Ammon's horn (tissue), 1 donor: ENCODE measurements at regions not wholly inside any gene's neighbourhood (a gene's known extent, or its start where the extent isn't known, plus 50 kb on each side); places are given as distances from the start of the nearest gene placed in this dataset.
"Not testable (repeated sequence)": the region's sequence is repeated elsewhere in the genome, so short reads cannot be mapped to it uniquely, and the experiment has no call there.

Experiments
- DNase-seq: peaks from one replicate; pipeline ENCODE4 v3.0.0-alpha.2; 2016; ENCODE audit warnings: low spot score

DNA sequence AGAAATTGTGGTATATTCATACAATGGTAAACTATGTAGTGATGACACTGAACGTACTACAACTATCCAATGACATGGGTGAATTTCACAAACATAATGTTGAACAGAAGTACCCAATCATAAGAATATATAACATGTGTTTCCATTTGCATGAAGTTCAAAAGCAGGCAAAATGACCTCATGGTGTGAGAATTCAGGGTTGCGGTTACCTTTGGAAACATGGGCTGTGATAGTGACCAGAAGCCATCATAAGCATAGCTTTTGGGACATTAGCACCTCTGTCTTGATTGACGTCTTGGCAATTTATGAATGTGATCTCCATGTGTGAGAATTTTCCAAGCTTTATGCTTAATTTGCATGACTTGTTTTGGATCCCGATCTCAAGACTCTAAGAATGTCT lies 500.1 kb upstream of the JAG1 start:
- no peak for DNase-seq

DNA sequence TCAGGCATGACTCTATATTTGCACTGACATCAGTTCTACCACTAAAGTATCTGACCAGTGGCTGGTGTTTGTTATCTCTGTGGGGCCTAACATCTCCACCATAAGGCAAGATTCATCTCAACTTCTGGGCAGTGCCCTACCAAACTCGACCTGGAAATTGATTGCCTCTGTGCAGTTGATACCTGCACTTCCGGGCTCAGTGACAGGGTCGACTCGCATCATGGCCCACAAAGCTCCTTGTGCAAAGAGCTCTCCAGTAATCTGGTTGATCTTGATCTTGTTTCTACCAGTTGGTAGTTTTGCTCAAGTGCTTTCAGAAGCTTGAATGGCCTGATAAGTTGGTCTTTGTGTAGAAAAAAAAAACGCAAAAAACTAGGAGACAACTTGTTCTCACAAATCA lies 501.1 kb upstream of the JAG1 start:
- no peak for DNase-seq

DNA sequence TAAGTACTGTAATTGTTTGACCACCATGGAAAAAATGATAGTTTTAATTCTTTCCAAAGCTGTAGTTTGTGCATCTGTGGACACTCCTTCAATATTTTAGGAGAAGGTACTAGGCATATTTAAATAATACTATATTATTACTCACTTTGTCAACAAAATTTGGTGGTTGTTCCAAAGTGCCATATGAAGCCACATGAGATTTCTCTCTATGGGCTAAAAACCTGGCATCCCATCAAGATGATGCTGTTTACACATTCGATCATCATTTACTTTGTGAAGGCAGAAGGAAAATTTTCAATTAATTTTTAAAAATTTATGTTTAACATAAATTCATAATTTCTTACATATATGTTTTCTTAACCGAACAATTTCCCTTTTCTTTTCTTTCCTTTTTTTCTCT lies 502.6 kb upstream of the JAG1 start:
- DNase-seq = no peak

DNA sequence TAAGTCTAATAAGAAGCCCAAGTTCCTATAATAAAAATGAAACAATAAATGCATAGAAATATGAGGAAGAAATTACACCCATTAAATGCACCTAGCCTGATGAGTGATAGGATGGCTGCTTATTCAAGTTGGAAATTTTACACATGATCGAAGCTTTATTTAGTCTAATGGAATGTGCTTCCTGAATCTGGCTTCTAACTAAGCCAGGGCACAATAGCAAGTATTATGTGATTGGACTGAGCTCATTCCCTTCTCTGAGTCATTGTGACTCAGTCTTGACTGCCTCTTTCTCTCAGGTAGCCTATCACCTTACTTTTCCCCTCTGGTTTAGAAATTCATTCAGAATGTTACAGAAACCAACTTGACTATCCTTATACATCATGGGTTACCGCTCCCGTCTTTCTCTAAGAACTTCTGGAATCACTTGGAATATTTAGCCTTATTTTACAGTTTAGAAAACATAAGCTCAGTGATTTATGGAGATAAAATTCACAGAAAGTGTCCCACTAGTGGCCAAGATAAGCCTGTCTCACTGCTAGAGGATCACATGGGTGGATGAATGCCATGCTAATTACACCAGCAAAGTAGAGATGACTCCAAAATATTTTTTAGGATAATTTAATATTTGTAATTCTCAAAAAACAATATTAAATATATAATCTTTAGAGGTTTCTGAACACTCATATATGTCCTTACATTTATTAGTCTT lies 505.3 kb upstream of the JAG1 start:
- DNase-seq = no peak

DNA sequence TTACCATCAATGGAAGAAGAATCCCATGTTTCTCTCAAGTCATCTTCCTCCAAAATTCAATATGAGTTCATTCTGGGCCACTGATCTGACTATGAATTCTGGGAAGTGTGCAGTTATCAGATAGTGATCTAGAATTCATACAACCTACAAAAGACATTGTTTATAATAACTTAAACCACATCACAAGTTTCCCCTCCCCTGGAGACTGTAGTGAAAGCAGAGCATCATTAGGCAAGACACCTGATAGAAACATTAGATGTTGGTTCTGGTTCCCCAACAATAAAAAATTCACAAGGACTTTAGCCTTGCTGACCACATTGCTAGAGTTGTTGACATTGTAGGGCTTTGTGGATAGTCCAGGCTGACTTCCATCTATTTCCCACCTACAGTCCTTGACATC lies 506.4 kb upstream of the JAG1 start:
- DNase-seq = no peak

DNA sequence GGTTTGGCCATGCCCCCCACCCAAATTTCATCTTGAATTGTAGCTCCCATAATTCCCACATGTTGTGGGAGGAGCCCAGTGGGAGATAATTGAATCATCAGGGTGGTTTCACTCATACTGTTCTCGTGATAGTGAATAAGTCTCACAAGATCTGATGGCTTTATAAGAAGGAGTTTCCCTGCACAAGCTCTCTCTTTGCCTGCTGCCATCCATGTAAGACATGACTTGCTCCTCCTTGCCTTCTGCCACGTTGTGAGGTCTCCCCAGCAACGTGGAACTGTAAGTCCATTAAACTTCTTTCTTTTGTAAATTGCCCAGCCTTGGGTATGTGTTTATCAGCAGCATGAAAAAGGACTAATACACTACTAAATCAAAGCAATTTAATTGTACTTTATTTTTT lies 507.3 kb upstream of the JAG1 start:
- not testable (repeated sequence) for DNase-seq

DNA sequence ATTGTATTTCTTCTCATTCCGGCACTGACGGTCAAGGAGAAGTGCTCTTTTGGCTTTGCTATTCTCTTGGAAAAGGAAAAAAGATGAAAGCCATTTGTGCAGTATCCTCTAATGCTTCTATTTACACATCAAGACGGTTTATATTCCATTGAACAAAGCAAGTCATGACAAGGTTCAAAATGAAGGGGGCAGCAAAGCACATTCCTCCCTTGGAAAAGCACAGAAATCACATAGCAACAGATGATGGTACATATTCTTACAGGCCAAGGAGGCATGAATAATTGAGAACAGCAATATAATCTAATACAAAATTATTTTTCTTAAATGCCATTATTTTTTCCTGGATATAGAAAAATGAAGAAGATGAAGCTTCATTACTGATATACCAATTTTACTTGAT lies 508.2 kb upstream of the JAG1 start:
- no peak for DNase-seq

DNA sequence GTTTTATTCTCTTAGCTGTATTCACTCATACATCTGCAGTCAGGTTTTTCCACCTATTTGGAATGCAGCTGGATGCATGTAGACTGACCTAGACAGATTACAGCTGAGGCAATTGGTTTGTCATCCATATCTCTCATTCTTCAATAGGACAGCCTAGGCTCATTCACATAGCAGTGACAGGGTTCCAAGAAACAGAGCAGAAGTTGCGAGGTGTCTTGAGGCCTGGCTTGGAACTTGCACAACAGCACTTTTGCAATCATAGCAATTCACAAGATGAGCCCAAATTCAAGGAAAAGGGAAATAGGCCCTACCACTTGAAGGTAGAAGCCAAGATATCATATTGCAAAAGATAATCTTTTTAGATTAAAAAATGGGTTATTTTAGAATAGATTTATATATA lies 508.9 kb upstream of the JAG1 start:
- peak; percentile 42 for DNase-seq

DNA sequence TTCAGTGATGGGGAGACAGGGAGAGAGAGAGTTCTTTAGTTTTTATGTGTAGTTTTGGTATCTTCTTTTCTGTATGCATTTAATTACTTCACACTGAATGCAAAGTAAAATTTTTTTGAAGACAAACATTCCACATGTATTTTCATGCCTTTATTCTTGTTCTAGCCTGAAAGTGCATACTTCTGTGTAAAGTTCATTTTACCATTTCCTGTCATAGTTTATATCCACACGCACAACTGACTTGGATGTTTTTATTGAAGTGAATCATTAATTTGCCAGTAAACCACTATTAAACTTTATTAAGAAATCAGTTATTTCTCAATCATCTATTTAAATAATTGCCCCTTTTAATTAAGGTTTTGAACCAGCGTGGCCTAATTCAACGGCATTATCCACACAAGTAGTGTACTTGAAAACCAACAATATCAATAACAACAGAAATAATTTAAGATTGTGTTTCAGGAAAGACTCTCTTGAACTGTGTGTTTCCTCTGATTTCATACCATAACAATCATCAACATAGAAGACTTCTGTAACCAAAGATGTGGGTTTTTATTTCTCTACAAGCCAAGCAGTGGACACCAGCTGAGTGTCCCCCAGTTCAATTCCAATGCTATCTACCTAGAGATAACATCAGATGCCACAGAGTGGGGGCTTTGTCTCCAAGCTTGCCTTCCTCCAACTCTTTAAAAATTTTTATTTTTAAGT lies 512.7 kb upstream of the JAG1 start:
- no peak for DNase-seq

DNA sequence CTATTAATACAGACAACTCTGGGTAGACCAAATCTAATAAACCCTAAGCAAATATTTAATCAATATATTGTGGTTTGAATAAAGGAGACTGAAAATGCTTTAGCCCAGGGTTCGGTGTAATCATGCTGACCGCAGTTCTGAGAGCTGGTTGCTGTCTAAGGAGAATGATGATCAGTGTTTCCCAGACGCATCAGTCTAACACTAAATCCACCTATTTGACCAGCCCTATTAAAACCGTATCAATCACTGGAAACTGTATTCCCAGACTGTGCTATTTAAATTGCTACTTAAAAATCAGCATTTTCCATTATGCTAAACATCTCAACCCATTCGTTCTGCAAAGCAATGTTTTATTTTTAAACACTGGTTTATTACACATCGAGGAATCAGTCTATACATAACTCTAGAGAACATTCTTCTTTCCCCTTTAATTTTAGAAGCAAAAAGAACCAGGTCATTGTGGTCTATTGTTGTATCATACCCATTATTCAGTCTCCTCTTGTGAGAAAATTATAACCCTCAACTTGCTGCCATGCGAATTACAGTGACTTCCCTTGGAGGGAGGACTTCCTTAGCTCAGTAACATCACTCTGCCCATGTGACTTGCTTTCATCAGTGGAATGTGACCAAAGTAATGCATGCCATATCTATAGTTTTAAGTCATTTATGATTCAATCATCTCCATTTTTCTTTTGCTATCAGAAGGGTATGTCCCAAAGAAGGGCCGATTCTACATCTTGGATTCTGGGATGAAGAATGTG lies 515.2 kb upstream of the JAG1 start:
- no peak for DNase-seq

DNA sequence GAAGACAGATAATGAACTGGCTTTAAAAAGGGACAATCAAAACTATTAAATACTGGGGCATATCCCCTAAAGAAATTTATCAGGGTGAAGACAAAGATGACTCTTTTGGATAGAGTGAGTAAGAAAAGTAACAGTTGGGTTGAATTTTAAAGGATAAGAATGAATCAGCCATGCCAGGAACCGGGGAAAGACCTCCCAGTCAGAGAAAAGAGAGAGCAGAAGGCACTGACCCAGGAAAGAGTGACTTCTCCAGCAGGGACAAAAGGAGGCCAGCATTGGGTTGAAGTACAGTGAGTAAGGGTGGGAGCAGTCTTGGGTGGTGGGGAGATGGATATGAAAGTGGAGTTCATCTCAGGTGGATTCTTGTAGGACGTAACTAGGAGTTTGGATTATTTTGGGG lies 516.9 kb upstream of the JAG1 start:
- no peak for DNase-seq

DNA sequence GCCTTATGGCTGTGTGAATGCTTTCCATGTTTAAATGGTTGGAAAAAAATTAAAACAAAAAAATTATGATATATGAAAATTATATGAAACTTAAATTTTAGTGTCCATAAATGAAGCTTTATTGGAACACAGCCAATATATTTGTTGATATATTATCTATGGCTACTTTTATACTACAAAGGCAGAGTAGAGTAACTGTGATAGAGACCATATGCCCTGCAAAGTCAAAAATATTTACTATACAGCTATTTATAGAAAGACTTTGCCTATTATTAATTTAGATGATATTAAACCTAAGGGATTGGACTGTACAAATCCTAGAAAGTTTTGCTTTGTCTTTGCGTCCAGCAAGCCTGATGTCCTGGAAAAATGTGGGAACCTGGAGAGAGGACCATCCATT lies 518.3 kb upstream of the JAG1 start:
- DNase-seq = no peak

DNA sequence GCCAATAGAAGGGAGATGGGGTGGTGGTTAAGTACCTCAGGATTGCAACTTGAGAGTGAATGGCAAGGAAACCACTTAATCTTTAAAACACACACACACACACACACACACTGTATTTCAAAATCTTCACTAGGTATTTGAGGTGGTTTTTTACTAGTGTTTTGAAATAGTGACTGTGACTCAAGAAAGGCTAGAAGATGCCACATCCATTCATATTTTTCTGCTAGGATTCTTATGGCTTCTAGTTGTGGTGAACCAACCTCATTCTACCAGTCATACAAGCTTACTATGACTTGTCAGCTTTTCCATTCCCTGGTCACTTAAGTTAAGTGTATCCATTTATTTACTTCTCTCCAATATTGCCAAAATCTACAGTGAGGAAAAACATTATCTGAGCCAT lies 519.4 kb upstream of the JAG1 start:
- no peak for DNase-seq

DNA sequence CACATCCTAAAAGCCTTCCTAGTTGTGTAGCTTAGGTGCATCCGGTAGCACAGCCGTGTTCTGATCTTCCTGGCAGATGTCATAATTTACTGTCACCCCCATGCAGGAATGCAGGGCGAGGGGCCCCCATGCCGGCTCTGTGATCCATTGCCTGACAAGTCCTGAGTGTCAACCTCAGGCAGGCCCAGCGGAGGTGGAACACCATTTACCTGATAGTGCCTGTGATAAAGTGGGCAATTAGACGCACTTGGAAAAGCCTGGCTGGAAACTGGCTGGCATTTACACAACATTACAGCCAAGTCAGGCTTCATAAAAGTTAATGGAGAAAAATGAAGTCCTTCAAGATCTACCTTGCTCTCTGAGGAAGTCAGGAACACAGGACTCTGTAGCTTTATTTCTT lies 521.4 kb upstream of the JAG1 start:
- DNase-seq = no peak

DNA sequence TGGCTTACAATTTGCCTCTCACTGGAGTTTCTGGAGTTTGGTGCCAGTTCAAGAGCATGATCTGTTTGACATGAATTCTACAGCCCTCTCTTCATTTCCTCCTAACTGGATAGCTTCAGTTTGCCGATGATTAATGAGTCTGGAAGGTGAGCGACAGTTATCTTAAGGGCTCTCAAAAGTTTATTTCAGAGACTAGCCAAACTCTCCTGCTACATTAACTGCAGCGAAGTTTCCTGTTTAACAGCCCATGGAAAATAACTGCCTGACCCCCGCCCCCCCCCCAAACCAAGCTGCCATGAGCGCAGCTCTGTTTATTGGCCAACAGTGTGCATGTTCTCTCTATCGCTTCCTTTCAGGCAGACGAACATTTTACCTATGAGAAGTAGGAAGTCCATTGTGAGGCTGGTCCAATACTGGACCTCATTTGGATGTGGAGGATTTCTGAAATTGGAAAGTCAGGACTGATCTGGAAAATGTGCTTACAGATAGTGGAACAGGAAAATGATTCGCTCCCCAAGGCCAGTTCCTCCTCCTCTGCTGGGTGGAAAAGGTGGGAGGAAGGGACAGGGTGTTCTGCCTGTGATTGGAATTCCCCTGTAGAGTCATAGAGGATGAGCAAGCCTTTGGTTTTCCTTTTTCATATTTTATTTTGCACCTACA lies 522.2 kb upstream of the JAG1 start:
- DNase-seq = no peak

DNA sequence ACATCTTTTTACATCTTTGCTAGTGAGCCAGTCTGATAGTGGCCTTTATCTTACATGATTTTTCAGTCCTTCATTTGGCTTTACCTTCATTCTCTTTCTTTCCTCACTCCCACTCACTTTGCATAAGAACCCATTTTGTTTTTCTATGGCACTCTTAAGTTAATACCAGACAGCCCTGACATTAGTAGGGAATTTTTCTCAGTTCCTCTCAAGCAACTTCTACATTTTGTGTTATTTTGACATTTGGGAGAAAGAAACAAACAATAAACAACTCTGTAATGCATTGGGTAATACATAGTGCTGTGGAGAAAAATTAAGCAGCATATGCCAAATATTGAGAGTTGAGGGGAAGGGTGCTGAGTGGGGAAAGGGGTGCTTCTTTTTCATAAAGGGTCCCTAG lies 524.1 kb upstream of the JAG1 start:
- no peak for DNase-seq

DNA sequence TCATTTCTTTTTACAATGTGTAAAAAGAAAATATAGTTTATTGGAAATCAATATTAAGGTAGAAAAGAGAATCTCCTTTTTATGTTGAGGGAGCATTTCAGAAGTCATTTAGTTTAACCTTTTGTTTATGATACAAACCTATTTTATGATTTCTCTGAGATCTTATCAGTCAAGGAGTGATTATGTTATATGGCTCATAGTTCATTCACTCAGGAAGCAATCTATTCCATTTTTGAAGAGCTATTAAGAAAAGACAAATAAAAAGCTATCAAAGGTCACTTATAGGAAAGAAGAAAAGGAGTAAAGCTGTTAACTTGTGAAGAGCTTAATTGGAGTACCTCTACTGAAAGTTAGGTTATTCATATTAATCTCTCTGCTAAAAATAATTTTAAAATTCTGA lies 526.6 kb upstream of the JAG1 start:
- no peak for DNase-seq

DNA sequence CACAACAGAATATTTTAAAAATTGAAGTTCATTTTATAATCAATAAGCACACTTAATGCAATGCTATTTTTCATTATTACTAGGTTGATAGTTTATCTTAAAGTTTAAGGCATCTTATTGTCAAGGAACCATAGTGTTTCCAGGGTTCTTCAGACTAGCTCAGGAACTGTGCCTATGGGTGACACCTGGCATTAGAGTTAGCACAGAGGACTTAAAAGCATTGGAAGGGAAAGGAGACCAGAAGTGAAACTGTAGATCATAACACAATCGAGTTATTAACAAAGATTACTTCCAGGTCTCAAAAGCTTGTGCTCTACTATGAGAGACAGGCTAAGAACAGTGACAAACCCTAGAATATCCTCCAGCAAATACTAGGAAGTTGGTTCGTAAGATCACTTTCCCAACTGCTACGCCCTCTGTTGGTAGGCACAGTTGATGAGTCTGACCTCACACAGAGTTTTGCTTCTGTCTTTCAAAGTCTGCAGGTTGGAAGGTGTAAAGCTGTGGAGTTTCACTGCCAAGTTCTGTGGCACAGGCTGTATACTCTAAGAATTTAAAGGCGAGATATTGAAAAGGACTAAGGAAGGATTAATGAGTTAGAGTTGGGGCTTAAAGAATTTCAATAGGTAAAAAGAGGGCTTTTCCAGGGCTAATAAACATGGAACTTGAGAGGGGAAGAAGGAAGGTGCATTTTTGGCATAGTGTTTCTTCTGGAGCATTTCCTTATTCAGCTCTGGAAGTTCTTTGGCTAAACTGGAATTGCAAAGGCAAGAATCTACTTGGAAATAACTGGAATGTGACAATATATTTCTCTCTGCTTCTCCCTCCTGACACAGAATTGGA lies 531.3 kb upstream of the JAG1 start:
- DNase-seq = peak; percentile 81

DNA sequence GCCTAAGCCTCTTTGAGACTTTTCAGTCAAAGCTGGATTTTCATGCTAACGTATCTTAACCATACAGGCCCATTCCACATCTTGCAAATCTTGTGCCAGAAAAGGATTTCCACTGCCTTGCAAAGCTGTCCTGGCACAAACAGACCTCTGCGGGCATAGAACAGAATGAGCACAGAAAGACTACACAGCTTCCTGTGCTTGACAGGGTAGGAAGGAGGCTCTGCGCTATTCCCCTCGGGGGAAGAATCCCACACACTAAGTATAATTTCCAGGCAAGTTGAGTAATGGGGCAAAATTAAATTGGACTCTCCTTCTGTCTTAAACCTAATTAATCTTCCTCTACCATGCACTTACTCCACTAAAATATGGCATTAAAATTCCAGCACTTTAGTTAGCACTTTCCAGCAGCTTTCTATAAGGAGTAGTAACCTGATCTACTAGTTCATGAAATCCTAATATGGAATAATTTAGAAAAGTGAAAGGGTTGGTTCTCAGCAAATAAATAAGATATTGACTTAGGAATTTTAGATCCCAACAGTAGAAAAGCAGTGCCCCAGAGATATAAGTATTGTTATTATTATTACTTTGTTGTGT lies 532.1 kb upstream of the JAG1 start:
- DNase-seq = no peak

DNA sequence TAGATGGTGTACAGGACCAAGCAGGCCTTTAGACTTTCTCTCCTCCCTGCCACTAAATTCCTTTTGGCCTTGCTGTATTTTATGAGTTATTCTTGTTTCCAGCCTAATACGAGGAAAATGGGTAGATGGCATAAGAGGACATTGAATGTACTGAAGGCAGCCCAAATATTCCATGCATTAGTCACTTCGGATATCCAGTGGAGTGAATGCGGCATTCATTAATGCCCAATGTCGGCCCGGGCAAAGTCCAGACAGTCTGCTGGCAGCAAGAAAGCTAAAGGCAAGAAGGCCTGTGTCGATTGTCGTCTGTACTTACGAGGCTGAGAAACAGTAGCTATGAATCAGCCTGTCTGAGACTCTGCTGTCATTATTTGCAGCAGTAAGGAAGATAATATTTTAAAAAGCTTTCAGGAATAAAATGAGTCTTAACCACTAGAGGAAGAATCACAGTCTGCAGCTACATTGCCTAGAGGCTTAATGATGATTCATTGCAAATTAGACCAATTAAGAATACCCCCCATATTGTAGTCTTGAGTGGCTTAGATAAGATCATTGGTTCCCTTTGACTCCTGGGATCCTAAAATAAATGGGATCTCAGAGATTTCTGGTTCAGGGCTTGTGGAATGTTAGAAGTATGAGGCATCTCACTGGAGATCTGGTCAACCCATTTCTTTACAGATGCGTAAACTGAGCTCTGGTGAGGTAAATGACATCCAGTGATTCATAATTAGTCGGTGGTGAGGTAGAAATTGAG lies 534.1 kb upstream of the JAG1 start:
- no peak for DNase-seq

DNA sequence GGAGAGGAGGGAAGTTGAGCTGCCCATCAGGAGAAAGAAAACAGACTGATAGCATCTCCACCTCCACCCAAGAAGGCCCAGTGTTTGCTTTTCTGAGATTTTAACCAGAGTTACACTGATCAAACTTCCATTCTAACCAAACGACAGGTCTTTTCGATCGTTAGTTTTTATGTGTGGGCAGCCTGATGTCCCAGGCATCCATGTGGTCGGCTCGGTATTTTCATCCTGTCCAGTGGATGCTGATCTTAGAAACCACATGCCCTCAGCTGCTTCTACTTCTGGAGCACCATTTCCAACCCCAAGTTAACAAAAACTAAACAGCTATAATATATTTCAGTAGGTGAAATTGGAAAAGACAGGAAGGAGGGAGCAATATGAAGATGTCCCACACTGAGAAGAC lies 536.8 kb upstream of the JAG1 start:
- DNase-seq = no peak
